ENCODE measurements at regions not wholly inside any gene's neighbourhood (a gene's known extent, or its start where the extent isn't known, plus 50 kb on each side); places are given as distances from the start of the nearest gene placed in this dataset.

DNA sequence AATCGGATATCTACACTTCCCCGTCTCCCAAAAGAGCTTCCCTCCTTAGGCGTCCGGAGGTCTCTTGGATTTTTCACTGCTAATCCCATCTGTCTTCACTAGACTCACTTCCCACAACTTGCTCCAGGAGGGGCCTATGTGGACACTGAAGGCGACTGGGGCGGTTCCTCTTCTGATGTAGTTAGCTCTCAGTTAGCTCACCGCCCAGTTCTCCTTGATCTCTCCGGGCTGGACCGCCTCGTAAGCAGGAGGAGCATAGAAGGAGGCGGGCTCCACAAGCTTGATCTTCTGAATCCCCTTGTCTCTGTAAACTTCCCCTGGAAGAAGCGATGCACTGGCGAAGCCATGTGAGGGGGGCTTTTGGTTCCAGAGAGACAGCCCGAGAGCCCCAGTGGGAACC is 112.0 kb upstream of the SELENOP start:
- TF ChIP-seq, protein P1, sequence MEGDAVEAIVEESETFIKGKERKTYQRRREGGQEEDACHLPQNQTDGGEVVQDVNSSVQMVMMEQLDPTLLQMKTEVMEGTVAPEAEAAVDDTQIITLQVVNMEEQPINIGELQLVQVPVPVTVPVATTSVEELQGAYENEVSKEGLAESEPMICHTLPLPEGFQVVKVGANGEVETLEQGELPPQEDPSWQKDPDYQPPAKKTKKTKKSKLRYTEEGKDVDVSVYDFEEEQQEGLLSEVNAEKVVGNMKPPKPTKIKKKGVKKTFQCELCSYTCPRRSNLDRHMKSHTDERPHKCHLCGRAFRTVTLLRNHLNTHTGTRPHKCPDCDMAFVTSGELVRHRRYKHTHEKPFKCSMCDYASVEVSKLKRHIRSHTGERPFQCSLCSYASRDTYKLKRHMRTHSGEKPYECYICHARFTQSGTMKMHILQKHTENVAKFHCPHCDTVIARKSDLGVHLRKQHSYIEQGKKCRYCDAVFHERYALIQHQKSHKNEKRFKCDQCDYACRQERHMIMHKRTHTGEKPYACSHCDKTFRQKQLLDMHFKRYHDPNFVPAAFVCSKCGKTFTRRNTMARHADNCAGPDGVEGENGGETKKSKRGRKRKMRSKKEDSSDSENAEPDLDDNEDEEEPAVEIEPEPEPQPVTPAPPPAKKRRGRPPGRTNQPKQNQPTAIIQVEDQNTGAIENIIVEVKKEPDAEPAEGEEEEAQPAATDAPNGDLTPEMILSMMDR (IDR thresholded peaks at IDR 0.05; ENCODE audit: partially characterized antibody, unreplicated experiment): no peak
- peaks cover 12% of the 10 kb centered on the region for H3K9me3 Mint-ChIP-seq (ENCODE audit: unreplicated experiment)

DNA sequence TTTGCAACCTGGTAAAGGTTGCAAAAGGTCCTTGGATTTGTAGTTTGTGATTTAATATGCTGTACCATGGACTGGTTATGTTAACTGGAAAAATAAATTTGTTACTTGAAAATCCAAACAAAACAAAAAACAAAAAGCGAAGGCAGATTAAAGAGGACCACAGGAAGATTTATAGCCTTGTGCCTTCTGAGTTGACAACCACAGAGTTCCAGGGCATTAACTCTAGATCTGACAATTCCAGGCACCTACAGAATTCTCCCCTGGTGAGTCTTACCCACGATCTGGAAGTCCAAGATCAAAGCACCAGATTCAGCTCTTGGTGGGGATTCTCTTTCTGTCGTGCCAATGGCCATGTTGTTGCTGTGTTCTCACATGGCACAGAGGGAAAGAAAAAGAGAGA is 107.9 kb upstream of the SELENOP start:
- no peaks in the 10 kb centered on the region for H3K4me1 Mint-ChIP-seq (ENCODE audit: low read depth, unreplicated experiment)

More for the DNA sequence above, 112.0 kb upstream of the SELENOP start:
- H3K27me3 Mint-ChIP-seq (ENCODE audit: unreplicated experiment): peaks cover 6% of the 10 kb centered on the region
- H3K4me3 Mint-ChIP-seq (ENCODE audit: unreplicated experiment): no peak overlapping the region
- DNase-seq: no peak
- H3K4me1 Mint-ChIP-seq (ENCODE audit: low read depth, unreplicated experiment): no peaks in the 10 kb centered on the region
- H3K27ac Mint-ChIP-seq (ENCODE audit: unreplicated experiment): no peak overlapping the region
- peaks cover 7% of the 10 kb centered on the region for H3K36me3 Mint-ChIP-seq (ENCODE audit: unreplicated experiment)

DNA sequence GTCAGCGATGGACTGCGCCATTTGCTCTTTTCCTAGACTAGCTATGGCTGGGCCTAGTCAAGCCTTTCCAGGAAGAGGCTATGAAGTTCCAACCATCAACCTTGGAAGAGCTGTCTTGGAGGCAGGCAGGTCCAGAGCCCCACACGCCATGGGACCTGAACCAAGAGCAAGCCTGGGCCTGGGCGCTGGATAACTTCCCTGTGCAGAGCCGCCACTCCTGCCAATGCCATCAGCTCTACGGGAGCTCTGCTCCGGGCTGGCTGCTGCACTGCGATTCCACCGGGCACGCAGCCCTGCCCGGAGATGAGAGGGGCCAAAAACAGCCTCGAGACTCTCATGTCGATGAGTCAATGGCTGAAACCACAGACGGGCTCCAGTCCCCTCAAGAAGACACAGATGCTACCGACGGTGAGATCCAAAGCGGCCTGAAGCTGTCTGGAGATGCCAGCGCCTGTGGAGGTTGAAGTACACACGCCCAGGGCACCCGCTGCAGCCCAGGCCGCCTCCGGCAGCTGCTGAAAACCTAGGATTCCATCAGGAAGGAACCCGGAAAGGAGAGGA is 103.7 kb upstream of the SELENOP start:
- no peak overlapping the region for H3K4me3 Mint-ChIP-seq (ENCODE audit: unreplicated experiment)
- no peaks in the 10 kb centered on the region for H3K36me3 Mint-ChIP-seq (ENCODE audit: unreplicated experiment)
- no peaks in the 10 kb centered on the region for H3K4me1 Mint-ChIP-seq (ENCODE audit: low read depth, unreplicated experiment)
- DNase-seq: no peak
- H3K27me3 Mint-ChIP-seq (ENCODE audit: unreplicated experiment): peaks cover 1% of the 10 kb centered on the region
- peaks cover 1% of the 10 kb centered on the region for H3K9me3 Mint-ChIP-seq (ENCODE audit: unreplicated experiment)
- TF ChIP-seq, protein P1 (IDR thresholded peaks at IDR 0.05; ENCODE audit: partially characterized antibody, unreplicated experiment): no peak
- H3K27ac Mint-ChIP-seq (ENCODE audit: unreplicated experiment): no peak overlapping the region

More for the DNA sequence above, 107.9 kb upstream of the SELENOP start:
- Mint-ChIP-seq H3K4me3 (ENCODE audit: unreplicated experiment) (no peak overlapping the region), H3K36me3 (ENCODE audit: unreplicated experiment) (peaks cover 7% of the 10 kb centered on the region), H3K27me3 (ENCODE audit: unreplicated experiment) (peaks cover 8% of the 10 kb centered on the region), H3K27ac (ENCODE audit: unreplicated experiment) (no peak overlapping the region), H3K9me3 (ENCODE audit: unreplicated experiment) (peaks cover 8% of the 10 kb centered on the region)
- no peak for DNase-seq
- TF ChIP-seq, protein P1 (IDR thresholded peaks at IDR 0.05; ENCODE audit: partially characterized antibody, unreplicated experiment): no peak

DNA sequence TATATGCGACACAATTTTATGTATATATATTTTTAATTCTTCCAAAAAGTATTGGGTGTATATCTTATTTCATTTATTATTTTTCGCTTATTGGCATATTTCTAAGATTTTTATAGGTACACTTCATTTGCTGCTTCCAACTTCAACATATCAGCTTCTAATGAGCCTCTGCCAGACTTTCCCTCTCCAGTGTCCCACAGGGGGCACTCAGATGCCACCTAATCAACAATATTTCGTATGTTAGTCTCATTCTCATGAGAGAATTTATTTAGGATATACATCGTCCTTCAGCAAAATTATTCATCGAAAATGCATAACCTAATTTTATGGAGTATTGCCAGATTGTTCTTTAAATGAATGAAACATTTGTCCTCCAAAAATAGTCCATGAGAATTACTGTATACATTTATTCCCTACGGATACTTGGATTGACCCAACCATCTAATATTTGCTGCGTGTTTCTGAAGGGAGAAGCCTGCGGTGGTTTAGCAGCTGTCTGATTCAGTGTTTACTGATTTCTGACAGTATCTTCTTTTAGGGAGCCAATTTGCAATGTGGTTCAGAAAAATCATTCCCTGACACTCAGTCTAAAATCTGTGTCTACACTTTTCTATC is 100.6 kb upstream of the SELENOP start:
- H3K36me3 Mint-ChIP-seq (ENCODE audit: unreplicated experiment): no peaks in the 10 kb centered on the region
- H3K9me3 Mint-ChIP-seq (ENCODE audit: unreplicated experiment): peaks cover 6% of the 10 kb centered on the region
- DNase-seq: no peak
- TF ChIP-seq, protein P1 (IDR thresholded peaks at IDR 0.05; ENCODE audit: partially characterized antibody, unreplicated experiment): no peak
- H3K4me3 Mint-ChIP-seq (ENCODE audit: unreplicated experiment): no peak overlapping the region
- peaks cover 2% of the 10 kb centered on the region for H3K4me1 Mint-ChIP-seq (ENCODE audit: low read depth, unreplicated experiment)
- no peak overlapping the region for H3K27ac Mint-ChIP-seq (ENCODE audit: unreplicated experiment)
- peaks cover 5% of the 10 kb centered on the region for H3K27me3 Mint-ChIP-seq (ENCODE audit: unreplicated experiment)

Measured in glutamatergic neuron (in vitro differentiated cells).